PC-9 (cell line): ENCODE measurements at regions not wholly inside any gene's neighbourhood (a gene's known extent, or its start where the extent isn't known, plus 50 kb on each side); places are given as distances from the start of the nearest gene placed in this dataset.

Source experiments
- BruUV-seq: library from RNA; stranded (reverse); fragments of 400-500 nt; replicated peaks from 2 replicates; lab custom pipeline; 2021; lab: Mats Ljungman, UMichigan
- CTCF ChIA-PET: fragments of 300-600 bp; sonication (Branson Sonifier 250); formaldehyde crosslinking; loops from one replicate; lab custom pipeline; 2022; ENCODE audit warnings: antibody characterized with exemption; lab: Charles Lee
- POLR2A ChIA-PET: fragments of 300-600 bp; sonication (Branson Sonifier 250); formaldehyde crosslinking; loops from one replicate; lab custom pipeline; 2022; ENCODE audit warnings: antibody characterized with exemption; ENCODE audit not compliant: unreplicated experiment; lab: Charles Lee
- DNase-seq, 2 experiments: peaks; one replicate each; pipeline versions ENCODE4 v3.0.0 to v3.0.0-alpha.2; 2015 to 2022; ENCODE audit warnings: mixed read lengths in 1 of 2
- H2AFZ ChIP-seq: fragments of 200-600 bp; sonication (generic); 2 replicates; pipeline ENCODE4 v1.8.1; 2017; ENCODE audit warnings: antibody characterized with exemption
- H3F3A ChIP-seq: fragments of 200-600 bp; sonication (generic); 2 replicates; pipeline ENCODE4 v1.8.1; 2017; ENCODE audit warnings: antibody characterized with exemption, mild to moderate bottlenecking, low read depth; ENCODE audit not compliant: insufficient read depth
- H3K27ac ChIP-seq: fragments of 200-600 bp; sonication (generic); 2 replicates; pipeline ENCODE4 v1.6.1; 2016; ENCODE audit warnings: mixed run types
- H3K27me3 ChIP-seq: fragments of 200-600 bp; sonication (generic); 2 replicates; pipeline ENCODE4 v1.6.1; 2016; ENCODE audit warnings: low read depth, mixed run types; ENCODE audit not compliant: insufficient read depth
- H3K36me3 ChIP-seq: fragments of 200-600 bp; sonication (generic); 2 replicates; pipeline ENCODE4 v1.6.1; 2016; ENCODE audit warnings: low read depth, mixed run types
- H3K4me1 ChIP-seq: fragments of 200-600 bp; sonication (generic); replicated peaks from 2 replicates; pipeline ENCODE4 v1.6.1; 2016; ENCODE audit warnings: mixed run types; ENCODE audit not compliant: insufficient read depth
- H3K4me2 ChIP-seq: fragments of 200-600 bp; sonication (generic); 2 replicates; pipeline ENCODE4 v1.6.1; 2017; ENCODE audit warnings: mixed run types
- H3K4me3 ChIP-seq: fragments of 200-600 bp; sonication (generic); 2 replicates; pipeline ENCODE4 v1.6.1; 2016; ENCODE audit warnings: mixed run types
- H3K79me2 ChIP-seq: fragments of 200-600 bp; sonication (generic); 2 replicates; pipeline ENCODE4 v1.6.1; 2017; ENCODE audit warnings: low read depth, mixed run types
- H3K9me2 ChIP-seq: fragments of 200-600 bp; sonication (generic); 2 replicates; pipeline ENCODE4 v1.8.1; 2017; ENCODE audit warnings: mild to moderate bottlenecking; ENCODE audit not compliant: insufficient read depth
- H3K9me3 ChIP-seq: fragments of 200-600 bp; sonication (generic); 2 replicates; pipeline ENCODE4 v1.8.1; 2016; ENCODE audit warnings: low read depth; ENCODE audit not compliant: insufficient read depth
- H4K20me1 ChIP-seq: fragments of 200-600 bp; sonication (generic); 2 replicates; pipeline ENCODE4 v1.8.1; 2017; ENCODE audit not compliant: insufficient read depth
- EZH2 ChIP-seq: fragments of 200-600 bp; sonication (generic); IDR thresholded peaks from 2 replicates; pipeline ENCODE4 v1.8.0; 2017; ENCODE audit warnings: antibody characterized with exemption, low read depth
- intact Hi-C: fragments of 100-400 bp; cut with micrococcal nuclease; formaldehyde crosslinking; loops from one replicate; pipeline ENCODE4 v1.10.0; 2022; ENCODE audit not compliant: unreplicated experiment
- TF ChIP-seq, protein P1 (sequence below): fragments of 200-600 bp; sonication (generic); conservative IDR thresholded peaks from 2 replicates; pipeline ENCODE4 v1.6.1; 2017; ENCODE audit warnings: mixed run types, antibody characterized with exemption, mild to moderate bottlenecking, moderate library complexity

DNA sequence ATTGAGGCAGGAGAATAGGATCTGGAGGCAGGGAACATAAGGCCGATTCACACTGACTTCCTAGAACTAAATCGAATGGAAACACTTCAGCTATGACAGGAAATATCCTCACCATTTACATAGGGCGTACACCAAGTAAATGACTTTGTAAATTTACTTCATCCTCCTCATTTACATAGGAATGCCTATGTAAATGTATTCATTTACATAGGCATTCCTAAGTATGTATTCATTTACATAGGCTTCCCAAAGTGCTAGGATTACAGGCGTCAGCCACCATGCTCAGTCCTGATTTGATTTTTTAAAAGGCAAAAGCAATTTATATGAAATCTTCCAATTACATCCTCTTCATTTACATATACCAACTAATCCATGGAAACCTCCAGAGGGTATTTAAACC lies 133.1 kb upstream of the RFC3 start:
- TF ChIP-seq, protein P1, sequence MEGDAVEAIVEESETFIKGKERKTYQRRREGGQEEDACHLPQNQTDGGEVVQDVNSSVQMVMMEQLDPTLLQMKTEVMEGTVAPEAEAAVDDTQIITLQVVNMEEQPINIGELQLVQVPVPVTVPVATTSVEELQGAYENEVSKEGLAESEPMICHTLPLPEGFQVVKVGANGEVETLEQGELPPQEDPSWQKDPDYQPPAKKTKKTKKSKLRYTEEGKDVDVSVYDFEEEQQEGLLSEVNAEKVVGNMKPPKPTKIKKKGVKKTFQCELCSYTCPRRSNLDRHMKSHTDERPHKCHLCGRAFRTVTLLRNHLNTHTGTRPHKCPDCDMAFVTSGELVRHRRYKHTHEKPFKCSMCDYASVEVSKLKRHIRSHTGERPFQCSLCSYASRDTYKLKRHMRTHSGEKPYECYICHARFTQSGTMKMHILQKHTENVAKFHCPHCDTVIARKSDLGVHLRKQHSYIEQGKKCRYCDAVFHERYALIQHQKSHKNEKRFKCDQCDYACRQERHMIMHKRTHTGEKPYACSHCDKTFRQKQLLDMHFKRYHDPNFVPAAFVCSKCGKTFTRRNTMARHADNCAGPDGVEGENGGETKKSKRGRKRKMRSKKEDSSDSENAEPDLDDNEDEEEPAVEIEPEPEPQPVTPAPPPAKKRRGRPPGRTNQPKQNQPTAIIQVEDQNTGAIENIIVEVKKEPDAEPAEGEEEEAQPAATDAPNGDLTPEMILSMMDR: no peak
- TF ChIP-seq EZH2: no peak
- Histone ChIP-seq H3K9me3 (no peaks in the 10 kb centered on the region), H3K9me2 (no peaks in the 10 kb centered on the region), H3K4me2 (no peak overlapping the region), H3K79me2 (no peaks in the 10 kb centered on the region), H3K36me3 (no peaks in the 10 kb centered on the region), H4K20me1 (no peaks in the 10 kb centered on the region), H3K4me1 (no peaks in the 10 kb centered on the region), H2AFZ (no peak overlapping the region), H3F3A (no peaks in the 10 kb centered on the region; the same call in 1 of the 2 replicates), H3K27ac (no peak overlapping the region), H3K4me3 (no peak overlapping the region), H3K27me3 (no peaks in the 10 kb centered on the region)
- intact Hi-C loops: no loop called here
- ChIA-PET CTCF (no interaction called here), POLR2A (no interaction called here)
- DNase-seq: no peak
- BruUV-seq: no TSS peak

- no peak for DNase-seq
- Histone ChIP-seq H3K4me3 (no peak overlapping the region), H3K27ac (no peak overlapping the region), H3K9me2 (no peaks in the 10 kb centered on the region), H3K4me1 (no peaks in the 10 kb centered on the region), H2AFZ (no peak overlapping the region), H3K36me3 (no peaks in the 10 kb centered on the region), H3K79me2 (no peaks in the 10 kb centered on the region), H3K9me3 (no peaks in the 10 kb centered on the region), H4K20me1 (no peaks in the 10 kb centered on the region), H3F3A (no peaks in the 10 kb centered on the region; the same call in 1 of the 2 replicates), H3K4me2 (no peak overlapping the region), H3K27me3 (no peaks in the 10 kb centered on the region)
- intact Hi-C loops: no loop called here
- CTCF ChIA-PET: no interaction called here
- no peak for TF ChIP-seq EZH2
- TF ChIP-seq, protein P1: no peak
- POLR2A ChIA-PET: no interaction called here
- BruUV-seq: no TSS peak
Observed at GRCh38 chr13:33686772-33687480, 131.0 kb upstream of the RFC3 start.

GRCh38 chr13:33690354-33690753 lies 127.6 kb upstream of the RFC3 start:
- ChIA-PET POLR2A (no interaction called here), CTCF (no interaction called here)
- H3K27ac ChIP-seq: no peak overlapping the region
- no peak overlapping the region for H3K4me2 ChIP-seq
- H3K36me3 ChIP-seq: no peaks in the 10 kb centered on the region
- BruUV-seq: no TSS peak
- H2AFZ ChIP-seq: no peak overlapping the region
- H3K79me2 ChIP-seq: no peaks in the 10 kb centered on the region
- DNase-seq: no peak
- H3K4me3 ChIP-seq: no peak overlapping the region
- H3K9me3 ChIP-seq: peaks cover 6% of the 10 kb centered on the region; the same call in 1 of the 2 replicates
- no peaks in the 10 kb centered on the region for H3K27me3 ChIP-seq
- H3K4me1 ChIP-seq: no peaks in the 10 kb centered on the region
- H3K9me2 ChIP-seq: no peaks in the 10 kb centered on the region; the same call in 1 of the 2 replicates
- H4K20me1 ChIP-seq: no peaks in the 10 kb centered on the region
- intact Hi-C loops: no loop called here
- no peaks in the 10 kb centered on the region; the same call in 1 of the 2 replicates for H3F3A ChIP-seq
- TF ChIP-seq, protein P1: no peak
- TF ChIP-seq EZH2: no peak
